Heart left ventricle (tissue), 13 donors: ENCODE measurements at regions not wholly inside any gene's neighbourhood (a gene's known extent, or its start where the extent isn't known, plus 50 kb on each side); places are given as distances from the start of the nearest gene placed in this dataset.

ENCODE experiments used
- POLR2A ChIP-seq, 2 donors: fragments of 450-650 bp; IDR thresholded peaks; one replicate each; pipeline ENCODE4 v1.6.1; 2017; ENCODE audit warnings: antibody characterized with exemption in 2 of 2, mild to moderate bottlenecking in 2 of 2, moderate library complexity in 2 of 2
- TF ChIP-seq, protein P1 (sequence below), 12 donors: fragments of 200-600 bp; sonication (generic) in 4 of 12; IDR thresholded peaks; one replicate each; pipeline versions ENCODE4 v1.5.0 to v1.8.0; 2018 to 2022; ENCODE audit warnings: antibody characterized with exemption in 12 of 12, mild to moderate bottlenecking in 5 of 12
- donor health status: ischemic (EF 13 %, LVEDD 7.1; RV severe dilation, severe dysfunction).
- donor health status: DM: no; HTN: yes; CAD: no.
- donor health status: DM: no; HTN: no; CAD: no.
- donor health status: ischemic (EF 25% LVEDD 6.9; RV normal size, moderate dysfunction).
- donor health status: ischemic (EF 25% LVEDD 5.7; RV mildly dilated, moderate dysfunction).
- donor health status: ischemic (EF 35%, LVEDD 5.7; RV mildly dilated, moderate dysfunction).
- donor health status: nonischemic (EF 11% LVEDD 7.7; RV severe dilation, severe dysfunction).
- donor health status: DM: yes; HTN: yes; CAD: no.
- donor health status: PGD.
- donor health status: ischemic (EF 29% LVEDD 5.4; RV normal size, mild dysfunction).
- donor health status: nonischemic (EF 23%, LVEDD 6.1; RV moderate dilation, normal function).

- TF ChIP-seq, protein P1, sequence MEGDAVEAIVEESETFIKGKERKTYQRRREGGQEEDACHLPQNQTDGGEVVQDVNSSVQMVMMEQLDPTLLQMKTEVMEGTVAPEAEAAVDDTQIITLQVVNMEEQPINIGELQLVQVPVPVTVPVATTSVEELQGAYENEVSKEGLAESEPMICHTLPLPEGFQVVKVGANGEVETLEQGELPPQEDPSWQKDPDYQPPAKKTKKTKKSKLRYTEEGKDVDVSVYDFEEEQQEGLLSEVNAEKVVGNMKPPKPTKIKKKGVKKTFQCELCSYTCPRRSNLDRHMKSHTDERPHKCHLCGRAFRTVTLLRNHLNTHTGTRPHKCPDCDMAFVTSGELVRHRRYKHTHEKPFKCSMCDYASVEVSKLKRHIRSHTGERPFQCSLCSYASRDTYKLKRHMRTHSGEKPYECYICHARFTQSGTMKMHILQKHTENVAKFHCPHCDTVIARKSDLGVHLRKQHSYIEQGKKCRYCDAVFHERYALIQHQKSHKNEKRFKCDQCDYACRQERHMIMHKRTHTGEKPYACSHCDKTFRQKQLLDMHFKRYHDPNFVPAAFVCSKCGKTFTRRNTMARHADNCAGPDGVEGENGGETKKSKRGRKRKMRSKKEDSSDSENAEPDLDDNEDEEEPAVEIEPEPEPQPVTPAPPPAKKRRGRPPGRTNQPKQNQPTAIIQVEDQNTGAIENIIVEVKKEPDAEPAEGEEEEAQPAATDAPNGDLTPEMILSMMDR (IDR thresholded peaks at IDR 0.05): no peak
- TF ChIP-seq POLR2A (IDR thresholded peaks at IDR 0.05): no peak
Measured at GRCh38 chr9:21583628-21584377, 101.7 kb upstream of the IFNE start.
